Breast epithelium (tissue), 3 donors: ENCODE measurements at regions not wholly inside any gene's neighbourhood (a gene's known extent, or its start where the extent isn't known, plus 50 kb on each side); places are given as distances from the start of the nearest gene placed in this dataset.

Source experiments
- CTCF ChIP-seq, 3 donors: fragments of 450-650 bp; IDR thresholded peaks; one replicate each; pipeline ENCODE4 v1.5.1; 2016 to 2017; ENCODE audit warnings: antibody characterized with exemption in 3 of 3, mild to moderate bottlenecking in 3 of 3, moderate library complexity in 3 of 3
- POLR2A ChIP-seq: fragments of 450-650 bp; IDR thresholded peaks from one replicate; pipeline ENCODE4 v1.6.1; 2016; ENCODE audit warnings: antibody characterized with exemption, mild to moderate bottlenecking, moderate library complexity
- POLR2AphosphoS5 ChIP-seq, 3 donors: sonication (generic); formaldehyde crosslinking; IDR thresholded peaks; one replicate each; pipeline ENCODE4 v1.6.1; 2017; ENCODE audit warnings: antibody characterized with exemption in 3 of 3

- no peak for TF ChIP-seq POLR2A
- TF ChIP-seq CTCF (IDR thresholded peaks at IDR 0.05): no peak
- TF ChIP-seq POLR2AphosphoS5 (IDR thresholded peaks at IDR 0.05): no peak
Observed at GRCh38 chr4:120554086-120554485, 368.4 kb downstream of the PRDM5 start.
